ENCODE measurements at regions not wholly inside any gene's neighbourhood (a gene's known extent, or its start where the extent isn't known, plus 50 kb on each side); places are given as distances from the start of the nearest gene placed in this dataset.

DNA sequence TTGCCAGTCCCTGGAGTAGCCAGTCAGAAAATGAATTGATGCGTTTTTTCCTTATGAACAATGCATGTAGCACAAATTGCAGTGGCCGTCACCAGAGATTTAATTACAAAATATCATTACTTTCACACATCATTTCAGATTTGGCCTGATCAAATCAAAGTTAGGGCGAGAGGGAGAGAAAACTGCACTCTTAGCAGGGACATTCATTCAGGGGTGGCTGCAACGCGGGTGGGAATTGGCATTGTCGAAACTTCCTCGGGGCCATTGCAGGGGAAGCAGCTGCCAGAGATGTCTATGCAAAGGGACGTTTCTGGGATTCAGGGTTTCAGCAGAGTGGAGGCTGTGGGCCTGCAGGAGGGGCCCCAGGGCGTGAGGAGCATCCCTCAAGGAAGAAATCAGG, 76.5 kb upstream of the TOP1 start (continued):
- TF ChIP-seq, protein P1, sequence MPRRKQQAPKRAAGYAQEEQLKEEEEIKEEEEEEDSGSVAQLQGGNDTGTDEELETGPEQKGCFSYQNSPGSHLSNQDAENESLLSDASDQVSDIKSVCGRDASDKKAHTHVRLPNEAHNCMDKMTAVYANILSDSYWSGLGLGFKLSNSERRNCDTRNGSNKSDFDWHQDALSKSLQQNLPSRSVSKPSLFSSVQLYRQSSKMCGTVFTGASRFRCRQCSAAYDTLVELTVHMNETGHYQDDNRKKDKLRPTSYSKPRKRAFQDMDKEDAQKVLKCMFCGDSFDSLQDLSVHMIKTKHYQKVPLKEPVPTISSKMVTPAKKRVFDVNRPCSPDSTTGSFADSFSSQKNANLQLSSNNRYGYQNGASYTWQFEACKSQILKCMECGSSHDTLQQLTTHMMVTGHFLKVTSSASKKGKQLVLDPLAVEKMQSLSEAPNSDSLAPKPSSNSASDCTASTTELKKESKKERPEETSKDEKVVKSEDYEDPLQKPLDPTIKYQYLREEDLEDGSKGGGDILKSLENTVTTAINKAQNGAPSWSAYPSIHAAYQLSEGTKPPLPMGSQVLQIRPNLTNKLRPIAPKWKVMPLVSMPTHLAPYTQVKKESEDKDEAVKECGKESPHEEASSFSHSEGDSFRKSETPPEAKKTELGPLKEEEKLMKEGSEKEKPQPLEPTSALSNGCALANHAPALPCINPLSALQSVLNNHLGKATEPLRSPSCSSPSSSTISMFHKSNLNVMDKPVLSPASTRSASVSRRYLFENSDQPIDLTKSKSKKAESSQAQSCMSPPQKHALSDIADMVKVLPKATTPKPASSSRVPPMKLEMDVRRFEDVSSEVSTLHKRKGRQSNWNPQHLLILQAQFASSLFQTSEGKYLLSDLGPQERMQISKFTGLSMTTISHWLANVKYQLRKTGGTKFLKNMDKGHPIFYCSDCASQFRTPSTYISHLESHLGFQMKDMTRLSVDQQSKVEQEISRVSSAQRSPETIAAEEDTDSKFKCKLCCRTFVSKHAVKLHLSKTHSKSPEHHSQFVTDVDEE (CRISPR knock-in tag; IDR thresholded peaks at IDR 0.05), result no peak
- TF ChIP-seq BACH2 (CRISPR knock-in tag; IDR thresholded peaks at IDR 0.05; ENCODE audit: borderline replicate concordance) (no peak), ZC3H10 (CRISPR knock-in tag; IDR thresholded peaks at IDR 0.05) (no peak), ZNF70 (CRISPR knock-in tag; IDR thresholded peaks at IDR 0.05) (no peak), ESRRG (CRISPR knock-in tag; IDR thresholded peaks at IDR 0.05) (no peak)
- TF ChIP-seq, protein P2, sequence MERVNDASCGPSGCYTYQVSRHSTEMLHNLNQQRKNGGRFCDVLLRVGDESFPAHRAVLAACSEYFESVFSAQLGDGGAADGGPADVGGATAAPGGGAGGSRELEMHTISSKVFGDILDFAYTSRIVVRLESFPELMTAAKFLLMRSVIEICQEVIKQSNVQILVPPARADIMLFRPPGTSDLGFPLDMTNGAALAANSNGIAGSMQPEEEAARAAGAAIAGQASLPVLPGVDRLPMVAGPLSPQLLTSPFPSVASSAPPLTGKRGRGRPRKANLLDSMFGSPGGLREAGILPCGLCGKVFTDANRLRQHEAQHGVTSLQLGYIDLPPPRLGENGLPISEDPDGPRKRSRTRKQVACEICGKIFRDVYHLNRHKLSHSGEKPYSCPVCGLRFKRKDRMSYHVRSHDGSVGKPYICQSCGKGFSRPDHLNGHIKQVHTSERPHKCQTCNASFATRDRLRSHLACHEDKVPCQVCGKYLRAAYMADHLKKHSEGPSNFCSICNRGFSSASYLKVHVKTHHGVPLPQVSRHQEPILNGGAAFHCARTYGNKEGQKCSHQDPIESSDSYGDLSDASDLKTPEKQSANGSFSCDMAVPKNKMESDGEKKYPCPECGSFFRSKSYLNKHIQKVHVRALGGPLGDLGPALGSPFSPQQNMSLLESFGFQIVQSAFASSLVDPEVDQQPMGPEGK (CRISPR knock-in tag; IDR thresholded peaks at IDR 0.05; ENCODE audit: borderline replicate concordance), result no peak

GRCh38 chr20:40953416-40953815, 75.2 kb upstream of the TOP1 start:
- TF ChIP-seq ZFP30 (CRISPR knock-in tag; IDR thresholded peaks at IDR 0.05), result no peak
- TF ChIP-seq, protein P2 (CRISPR knock-in tag; IDR thresholded peaks at IDR 0.05; ENCODE audit: borderline replicate concordance), result no peak
- TF ChIP-seq ARNTL (CRISPR knock-in tag; IDR thresholded peaks at IDR 0.05; ENCODE audit: borderline replicate concordance, low read depth), result no peak
- no peak for TF ChIP-seq TOX (CRISPR knock-in tag; IDR thresholded peaks at IDR 0.05; ENCODE audit: borderline replicate concordance)
- no peak for TF ChIP-seq ESRRG (CRISPR knock-in tag; IDR thresholded peaks at IDR 0.05)
- TF ChIP-seq, protein P3, sequence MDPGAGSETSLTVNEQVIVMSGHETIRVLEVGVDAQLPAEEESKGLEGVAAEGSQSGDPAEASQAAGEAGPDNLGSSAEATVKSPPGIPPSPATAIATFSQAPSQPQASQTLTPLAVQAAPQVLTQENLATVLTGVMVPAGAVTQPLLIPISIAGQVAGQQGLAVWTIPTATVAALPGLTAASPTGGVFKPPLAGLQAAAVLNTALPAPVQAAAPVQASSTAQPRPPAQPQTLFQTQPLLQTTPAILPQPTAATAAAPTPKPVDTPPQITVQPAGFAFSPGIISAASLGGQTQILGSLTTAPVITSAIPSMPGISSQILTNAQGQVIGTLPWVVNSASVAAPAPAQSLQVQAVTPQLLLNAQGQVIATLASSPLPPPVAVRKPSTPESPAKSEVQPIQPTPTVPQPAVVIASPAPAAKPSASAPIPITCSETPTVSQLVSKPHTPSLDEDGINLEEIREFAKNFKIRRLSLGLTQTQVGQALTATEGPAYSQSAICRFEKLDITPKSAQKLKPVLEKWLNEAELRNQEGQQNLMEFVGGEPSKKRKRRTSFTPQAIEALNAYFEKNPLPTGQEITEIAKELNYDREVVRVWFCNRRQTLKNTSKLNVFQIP (CRISPR knock-in tag; IDR thresholded peaks at IDR 0.05; ENCODE audit: borderline replicate concordance, low read depth), result no peak
- TF ChIP-seq TCF4 (CRISPR knock-in tag; IDR thresholded peaks at IDR 0.05; ENCODE audit: borderline replicate concordance), result no peak
- no peak for TF ChIP-seq ZNF8 (CRISPR knock-in tag; IDR thresholded peaks at IDR 0.05)
- TF ChIP-seq CSRNP3 (CRISPR knock-in tag; IDR thresholded peaks at IDR 0.05), result no peak
- no peak for TF ChIP-seq ZNF565 (CRISPR knock-in tag; conservative IDR thresholded peaks at IDR 0.05; ENCODE audit: low read depth)
- no peak for TF ChIP-seq SNAI2 (CRISPR knock-in tag; IDR thresholded peaks at IDR 0.05)
- TF ChIP-seq ZNF70 (CRISPR knock-in tag; IDR thresholded peaks at IDR 0.05), result no peak
- TF ChIP-seq GLIS3 (CRISPR knock-in tag; IDR thresholded peaks at IDR 0.05), result no peak
- TF ChIP-seq, protein P1 (CRISPR knock-in tag; IDR thresholded peaks at IDR 0.05), result no peak
- no peak for TF ChIP-seq ZFP3 (CRISPR knock-in tag; IDR thresholded peaks at IDR 0.05)
- TF ChIP-seq ISL1 (CRISPR knock-in tag; IDR thresholded peaks at IDR 0.05), result no peak
- no peak for TF ChIP-seq OSR1 (CRISPR knock-in tag; IDR thresholded peaks at IDR 0.05)
- TF ChIP-seq BACH2 (CRISPR knock-in tag; IDR thresholded peaks at IDR 0.05; ENCODE audit: borderline replicate concordance), result no peak

More at GRCh38 chr20:40953416-40953815, 75.2 kb upstream of the TOP1 start:
- no peak for ATAC-seq
